ENCODE measurements at regions not wholly inside any gene's neighbourhood (a gene's known extent, or its start where the extent isn't known, plus 50 kb on each side); places are given as distances from the start of the nearest gene placed in this dataset.

- H3K36me3 ChIP-seq (ENCODE audit: control insufficient read depth, insufficient read depth, low read length) = no peaks in the 10 kb centered on the region
- no peak for DNase-seq (ENCODE audit: extremely low read depth, insufficient read length)
- H3K27me3 ChIP-seq (replicated peaks; ENCODE audit: control insufficient read depth, insufficient read depth, low read length) = peaks cover 2% of the 10 kb centered on the region; the same call in 1 of the 2 replicates
- no peak for TF ChIP-seq CTCF (IDR thresholded peaks at IDR 0.05; ENCODE audit: insufficient read depth, low read length, poor library complexity, severe bottlenecking)
- no peak overlapping the region for H3K4me3 ChIP-seq (replicated peaks; ENCODE audit: low read depth, low read length)
Observed at GRCh38 chr11:71302534-71302909, 50.1 kb upstream of the SHANK2 start.
